ENCODE measurements at regions not wholly inside any gene's neighbourhood (a gene's known extent, or its start where the extent isn't known, plus 50 kb on each side); places are given as distances from the start of the nearest gene placed in this dataset.

- Histone ChIP-seq H3K36me3 (no peaks in the 10 kb centered on the region), H3K4me1 (peaks cover 0 to 12% (median 6%) of the 10 kb centered on the region in 4 donors), H3K27ac (peak overlapping the region in 3 of 5 donors; percentile 14 to 46 (median 37)), H3K27me3 (peaks cover 0 to 17% (median 0%) of the 10 kb centered on the region in 3 donors), H3K9me3 (peaks cover 0 to 16% (median 8%) of the 10 kb centered on the region in 4 donors), H3K4me3 (no peak overlapping the region)
- TF ChIP-seq CTCF (IDR thresholded peaks at IDR 0.05): no peak
- TF ChIP-seq POLR2AphosphoS5 (IDR thresholded peaks at IDR 0.05): no peak
- no peak for TF ChIP-seq EP300 (IDR thresholded peaks at IDR 0.05)
- TF ChIP-seq POLR2A (IDR thresholded peaks at IDR 0.05): no peak
- DNase-seq: peak in 1 of 2 donors; percentile 76
- intact Hi-C loops (cut with DNase I; ENCODE audit: low total_unique reads): no loop called here
- 30 to 45% (median 39%) methylated on average over 16 of the region's 16 CpGs for WGBS, 5 donors
These were observed 78.6 kb upstream of the ZNF469 start for GRCh38 chr16:88303890-88304819.

DNA sequence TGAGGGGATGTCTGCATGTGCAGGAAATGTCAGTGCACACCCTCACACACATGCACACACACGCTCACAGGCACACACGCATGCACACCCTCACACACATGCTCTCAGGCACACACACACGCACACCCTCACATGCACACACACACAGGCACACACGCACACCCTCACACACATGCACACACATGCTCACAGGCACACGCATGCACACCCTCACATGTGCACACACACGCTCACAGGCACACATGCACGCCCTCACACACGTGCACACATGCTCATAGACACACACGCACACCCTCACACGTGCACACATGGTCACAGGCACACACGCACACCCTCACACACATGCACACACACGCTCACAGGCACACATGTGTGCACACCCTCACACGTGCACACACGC is 77.6 kb upstream of the ZNF469 start:
- Histone ChIP-seq H3K27ac (peak overlapping the region in 1 of 5 donors; percentile 46), H3K36me3 (no peaks in the 10 kb centered on the region), H3K4me1 (peaks cover 0 to 12% (median 6%) of the 10 kb centered on the region in 4 donors), H3K9me3 (peaks cover 0 to 16% (median 8%) of the 10 kb centered on the region in 4 donors), H3K4me3 (no peak overlapping the region), H3K27me3 (peaks cover 0 to 9% (median 0%) of the 10 kb centered on the region in 3 donors)
- no peak for TF ChIP-seq CTCF (IDR thresholded peaks at IDR 0.05)
- no peak for TF ChIP-seq EP300 (IDR thresholded peaks at IDR 0.05)
- TF ChIP-seq POLR2A (IDR thresholded peaks at IDR 0.05): no peak
- TF ChIP-seq POLR2AphosphoS5 (IDR thresholded peaks at IDR 0.05): no peak
- 84 to 98% (median 91%) methylated on average over 14 of the region's 14 CpGs for WGBS, 5 donors
- intact Hi-C loops (cut with DNase I; ENCODE audit: low total_unique reads): no loop called here
- no peak for DNase-seq

DNA sequence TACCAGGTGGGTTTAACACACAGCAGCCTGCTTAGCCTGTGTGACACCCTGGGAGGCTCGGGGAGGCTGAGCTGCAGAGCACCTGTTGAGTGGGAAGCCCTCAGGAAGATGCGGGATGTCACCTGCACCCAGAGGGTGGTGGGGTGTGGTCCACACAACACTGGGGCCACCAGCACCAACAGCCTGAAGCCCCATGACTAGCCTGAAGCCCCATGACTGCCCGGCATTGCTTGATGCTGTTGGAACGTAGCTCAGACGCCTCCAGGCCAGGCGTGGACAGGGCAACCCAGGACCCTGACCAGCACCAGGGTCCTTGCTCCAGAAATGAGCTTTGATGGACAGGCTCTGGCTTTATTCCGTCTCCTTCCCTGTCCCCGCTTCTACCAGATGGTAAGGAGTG is 76.3 kb upstream of the ZNF469 start:
- DNase-seq: no peak
- Histone ChIP-seq H3K4me3 (no peak overlapping the region), H3K9me3 (peaks cover 0 to 16% (median 8%) of the 10 kb centered on the region in 4 donors), H3K36me3 (no peaks in the 10 kb centered on the region), H3K4me1 (peaks cover 0 to 12% (median 6%) of the 10 kb centered on the region in 4 donors), H3K27ac (no peak overlapping the region), H3K27me3 (peaks cover 0 to 8% (median 0%) of the 10 kb centered on the region in 3 donors)
- intact Hi-C loops (cut with DNase I; ENCODE audit: low total_unique reads): no loop called here
- no peak for TF ChIP-seq POLR2AphosphoS5 (IDR thresholded peaks at IDR 0.05)
- no peak for TF ChIP-seq EP300 (IDR thresholded peaks at IDR 0.05)
- TF ChIP-seq CTCF (IDR thresholded peaks at IDR 0.05): no peak
- TF ChIP-seq POLR2A (IDR thresholded peaks at IDR 0.05): no peak
- 87 to 95% (median 94%) methylated on average over 6 to 8 of the region's 8 CpGs for WGBS, 5 donors

DNA sequence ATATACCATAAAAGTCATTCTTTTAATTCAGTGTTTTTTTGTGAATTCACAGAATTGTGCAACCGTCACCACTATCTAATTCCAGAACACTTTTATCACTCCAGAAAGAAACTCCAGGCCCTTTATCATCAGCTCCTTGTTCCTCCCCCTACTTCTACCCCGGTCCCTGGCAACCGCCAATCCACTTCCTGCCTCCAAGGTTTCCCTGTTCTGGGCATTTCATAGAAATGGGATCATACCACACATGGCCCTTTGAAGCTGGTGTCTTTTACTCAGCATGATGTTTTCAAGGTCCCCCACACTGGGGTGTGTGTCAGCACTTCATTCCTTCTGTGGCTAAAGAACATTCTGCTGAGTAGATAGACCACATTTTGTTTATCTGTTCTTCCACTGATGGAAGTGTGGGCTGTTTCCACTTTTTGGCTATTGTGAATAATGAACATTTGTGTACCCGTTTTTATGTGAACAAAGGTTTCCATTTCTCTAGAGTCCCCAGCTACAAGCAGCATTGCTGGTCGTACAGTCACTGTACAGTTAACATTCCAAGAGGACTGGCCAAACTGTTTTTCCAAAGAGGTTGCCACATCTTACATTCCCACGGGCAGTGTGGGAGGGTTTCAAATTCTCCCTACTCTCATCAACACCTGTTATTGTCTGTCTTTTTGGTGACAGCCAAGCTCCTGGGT is 75.8 kb upstream of the ZNF469 start:
- peaks cover 0 to 8% (median 0%) of the 10 kb centered on the region in 3 donors for H3K27me3 ChIP-seq
- peaks cover 0 to 16% (median 8%) of the 10 kb centered on the region in 4 donors for H3K9me3 ChIP-seq
- no peaks in the 10 kb centered on the region for H3K36me3 ChIP-seq
- intact Hi-C loops (cut with DNase I; ENCODE audit: low total_unique reads): no loop called here
- peaks cover 0 to 12% (median 6%) of the 10 kb centered on the region in 4 donors for H3K4me1 ChIP-seq
- DNase-seq: no peak
- TF ChIP-seq POLR2AphosphoS5 (IDR thresholded peaks at IDR 0.05) (no peak), EP300 (IDR thresholded peaks at IDR 0.05) (no peak), POLR2A (IDR thresholded peaks at IDR 0.05) (no peak), CTCF (IDR thresholded peaks at IDR 0.05) (no peak)
- no peak overlapping the region for H3K27ac ChIP-seq
- no peak overlapping the region for H3K4me3 ChIP-seq
- 45 to 61% (median 47%) methylated on average over 6 of the region's 6 CpGs for WGBS, 5 donors
